GM12892 (cell line): ENCODE measurements at regions not wholly inside any gene's neighbourhood (a gene's known extent, or its start where the extent isn't known, plus 50 kb on each side); places are given as distances from the start of the nearest gene placed in this dataset.

ENCODE experiments used
- POLR2A ChIP-seq: IDR thresholded peaks from 2 replicates; pipeline ENCODE4 v1.6.1; 2011; ENCODE audit warnings: low read depth, low read length, control low read depth
- POLR2AphosphoS5 ChIP-seq: IDR thresholded peaks from 2 replicates; pipeline ENCODE4 v1.6.1; 2011; ENCODE audit warnings: low read depth, low read length, control low read depth
- TAF1 ChIP-seq: IDR thresholded peaks from 2 replicates; pipeline ENCODE4 v1.6.1; 2011; ENCODE audit warnings: low read depth, mild to moderate bottlenecking, control low read depth, low read length, borderline replicate concordance

DNA sequence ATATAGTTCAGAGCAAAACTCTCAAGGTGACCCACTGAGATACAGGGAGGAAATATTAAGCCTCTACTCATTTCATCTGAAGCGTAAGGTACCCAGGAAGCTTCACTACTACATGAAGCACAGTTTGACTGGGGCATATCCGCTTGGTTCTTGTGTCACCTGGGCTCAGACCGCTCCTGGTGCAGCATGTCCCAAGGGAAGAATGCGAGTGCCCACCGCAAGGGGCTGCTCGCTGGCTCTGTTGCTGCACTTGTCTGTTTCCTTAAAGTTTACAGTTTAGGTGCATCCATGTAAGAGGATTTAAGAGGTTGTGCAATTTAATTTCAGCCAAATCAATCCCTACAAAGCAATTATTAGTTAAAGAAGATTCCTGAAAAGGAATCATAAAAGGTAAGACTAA is 507.8 kb downstream of the FBXO15 start:
- TF ChIP-seq POLR2A (no peak), POLR2AphosphoS5 (no peak), TAF1 (no peak)
